ENCODE measurements at regions not wholly inside any gene's neighbourhood (a gene's known extent, or its start where the extent isn't known, plus 50 kb on each side); places are given as distances from the start of the nearest gene placed in this dataset.

DNA sequence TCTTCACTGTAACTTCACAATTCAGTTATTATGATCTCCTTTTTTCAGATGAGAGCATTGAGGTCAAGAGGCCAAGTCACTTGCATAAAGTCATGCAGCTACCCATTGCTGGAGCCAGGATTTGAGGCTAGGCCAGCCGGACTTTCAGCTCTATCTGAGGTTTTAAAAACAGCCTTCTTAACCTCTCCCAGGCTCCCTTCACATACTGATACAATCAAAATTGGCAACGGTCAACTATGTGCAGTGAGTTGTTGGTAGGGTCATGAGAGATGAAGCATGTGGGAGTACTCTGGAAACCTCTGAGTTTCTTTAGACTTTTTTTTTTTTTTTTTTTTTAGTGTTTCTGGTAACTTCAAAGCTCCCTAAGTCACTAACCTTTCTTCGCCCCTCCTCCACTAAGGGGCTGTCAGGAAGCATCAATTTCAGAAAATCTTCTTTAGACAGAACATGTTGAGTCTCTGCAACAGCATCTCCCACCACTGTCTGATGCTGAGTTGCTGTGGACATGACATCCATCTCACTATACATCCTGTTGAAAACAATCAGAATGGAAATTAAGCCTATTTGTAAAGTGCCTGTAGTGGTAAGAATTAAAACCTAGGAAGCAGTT, 201.8 kb downstream of the SIPA1L2 start:
- WGBS, 2 experiments (ENCODE audit: extremely low coverage in 2 of 2, insufficient read length in 1 of 2) = no CpG with 5 or more reads among the region's 3 CpGs
- peak overlapping the region; percentile 72; the same call in 1 of the 2 replicates for H2AK5ac ChIP-seq (ENCODE audit: low read depth, low read length)
- BruUV-seq (replicated peaks) = no TSS peak
- no peak overlapping the region for H2BK5ac ChIP-seq (ENCODE audit: low read depth, low read length, poor library complexity, severe bottlenecking)
- 0 out of 2 replicates have a peak overlapping the region, but pooled peaks have one; percentile 49 for H3K14ac ChIP-seq (replicated peaks; ENCODE audit: low read depth, low read length)
- no peak overlapping the region for H2AFZ ChIP-seq (replicated peaks; ENCODE audit: low read length, poor library complexity)
- dilution Hi-C loops (cut with HindIII; ENCODE audit: low sequenced_read_pairs, unreplicated experiment) = no loop called here
- H3K9me1 ChIP-seq (ENCODE audit: insufficient read depth, low read length) = peaks cover 12% of the 10 kb centered on the region
- ATAC-seq (ENCODE audit: low read depth) (no peak), DNase-seq (peak; percentile 26)
- no peak overlapping the region for H3K9ac ChIP-seq (ENCODE audit: low read depth, low read length)
- H2BK15ac ChIP-seq (ENCODE audit: low read depth, low read length) = peak overlapping the region; percentile 73; the same call in 2 of the 3 replicates
- H3K79me1 ChIP-seq (ENCODE audit: low read depth in 1 of 2, low read length in 2 of 2) = no peaks in the 10 kb centered on the region
- peaks cover 14% of the 10 kb centered on the region for H3K4me1 ChIP-seq (ENCODE audit: control insufficient read depth, insufficient read depth, low read length)
- H3K23ac ChIP-seq (ENCODE audit: low read depth, low read length) = peak overlapping the region; percentile 33; the same call in 1 of the 2 replicates
- H3K18ac ChIP-seq (ENCODE audit: low read depth, low read length) = peak overlapping the region; percentile 46; the same call in 1 of the 2 replicates
- peaks cover 18% of the 10 kb centered on the region; the same call in 1 of the 2 replicates for H3K36me3 ChIP-seq (ENCODE audit: control insufficient read depth, insufficient read depth, low read length)
- no peak overlapping the region for H3K4me3 ChIP-seq (ENCODE audit: insufficient read depth, low read depth, low read length)
- POLR2A ChIA-PET (ENCODE audit: unreplicated experiment) = no interaction called here
- H3K4me2 ChIP-seq (ENCODE audit: low read depth, low read length) = no peak overlapping the region
- H2AK9ac ChIP-seq (replicated peaks; ENCODE audit: low read depth, low read length, poor library complexity) = no peak overlapping the region
- H3K56ac ChIP-seq (ENCODE audit: extremely low read depth, insufficient read depth, low read length) = no peak overlapping the region
- H3K27me3 ChIP-seq (ENCODE audit: control insufficient read depth, insufficient read depth, low read length) = no peaks in the 10 kb centered on the region
- CTCF ChIA-PET = no interaction called here
- peak overlapping the region; percentile 52; the same call in 1 of the 2 replicates for H4K91ac ChIP-seq (ENCODE audit: insufficient read depth, low read depth, low read length)
- in situ Hi-C loops (cut with MboI; ENCODE audit: low sequenced_read_pairs) = no loop called here
- H2BK20ac ChIP-seq (ENCODE audit: low read depth, low read length) = peak overlapping the region; percentile 48
- intact Hi-C loops (cut with micrococcal nuclease) = loop anchor here (5.0 kb wide), 2 partner anchors 199 to 561 kb away; no protein-coding TSS in a partner anchor
- peak overlapping the region; percentile 65; the same call in 1 of the 2 replicates for H3K4ac ChIP-seq (ENCODE audit: low read depth, low read length)
- no peaks in the 10 kb centered on the region for H4K20me1 ChIP-seq (ENCODE audit: insufficient read depth, low read length)
- H3K27ac ChIP-seq (ENCODE audit: insufficient read depth, low read length) = no peak overlapping the region
- H2BK120ac ChIP-seq (ENCODE audit: low read depth, low read length) = peak overlapping the region; percentile 66
- H4K5ac ChIP-seq (ENCODE audit: low read depth, low read length) = peak overlapping the region; percentile 38; the same call in 1 of the 2 replicates
- no peaks in the 10 kb centered on the region for H3K9me3 ChIP-seq (ENCODE audit: control insufficient read depth, insufficient read depth, low read length)
- peak overlapping the region in 1 of 2 experiments; percentile 2; a peak in 1 of 4 replicates for H4K8ac ChIP-seq (ENCODE audit: low read depth in 2 of 2, low read length in 2 of 2)
- TF ChIP-seq MXI1 (IDR thresholded peaks at IDR 0.05; ENCODE audit: borderline replicate concordance, low read depth, low read length) (no peak), SMC3 (IDR thresholded peaks at IDR 0.05; ENCODE audit: low read depth, low read length) (no peak), POLR2A (IDR thresholded peaks at IDR 0.05; ENCODE audit: low read depth, low read length) (no peak), FOS (IDR thresholded peaks at IDR 0.05; ENCODE audit: low read depth, low read length) (no peak), RCOR1 (IDR thresholded peaks at IDR 0.05; ENCODE audit: insufficient replicate concordance, low read length) (no peak), MAZ (IDR thresholded peaks at IDR 0.05; ENCODE audit: borderline replicate concordance, low read depth, low read length) (no peak), RAD21 (IDR thresholded peaks at IDR 0.05; ENCODE audit: low read length) (no peak), CEBPB (IDR thresholded peaks at IDR 0.05; ENCODE audit: low read depth, low read length) (no peak), NFE2L2 (IDR thresholded peaks at IDR 0.05; ENCODE audit: low read depth, low read length) (no peak), BHLHE40 (IDR thresholded peaks at IDR 0.05; ENCODE audit: low read depth, low read length) (no peak), MAFK (IDR thresholded peaks at IDR 0.05; ENCODE audit: low read depth, low read length) (no peak), RFX5 (IDR thresholded peaks at IDR 0.05; ENCODE audit: low read depth, low read length) (no peak)
- TF ChIP-seq, protein P1, sequence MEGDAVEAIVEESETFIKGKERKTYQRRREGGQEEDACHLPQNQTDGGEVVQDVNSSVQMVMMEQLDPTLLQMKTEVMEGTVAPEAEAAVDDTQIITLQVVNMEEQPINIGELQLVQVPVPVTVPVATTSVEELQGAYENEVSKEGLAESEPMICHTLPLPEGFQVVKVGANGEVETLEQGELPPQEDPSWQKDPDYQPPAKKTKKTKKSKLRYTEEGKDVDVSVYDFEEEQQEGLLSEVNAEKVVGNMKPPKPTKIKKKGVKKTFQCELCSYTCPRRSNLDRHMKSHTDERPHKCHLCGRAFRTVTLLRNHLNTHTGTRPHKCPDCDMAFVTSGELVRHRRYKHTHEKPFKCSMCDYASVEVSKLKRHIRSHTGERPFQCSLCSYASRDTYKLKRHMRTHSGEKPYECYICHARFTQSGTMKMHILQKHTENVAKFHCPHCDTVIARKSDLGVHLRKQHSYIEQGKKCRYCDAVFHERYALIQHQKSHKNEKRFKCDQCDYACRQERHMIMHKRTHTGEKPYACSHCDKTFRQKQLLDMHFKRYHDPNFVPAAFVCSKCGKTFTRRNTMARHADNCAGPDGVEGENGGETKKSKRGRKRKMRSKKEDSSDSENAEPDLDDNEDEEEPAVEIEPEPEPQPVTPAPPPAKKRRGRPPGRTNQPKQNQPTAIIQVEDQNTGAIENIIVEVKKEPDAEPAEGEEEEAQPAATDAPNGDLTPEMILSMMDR (conservative IDR thresholded peaks at IDR 0.05; ENCODE audit: low read depth, low read length) = no peak
- TF ChIP-seq, protein P2, sequence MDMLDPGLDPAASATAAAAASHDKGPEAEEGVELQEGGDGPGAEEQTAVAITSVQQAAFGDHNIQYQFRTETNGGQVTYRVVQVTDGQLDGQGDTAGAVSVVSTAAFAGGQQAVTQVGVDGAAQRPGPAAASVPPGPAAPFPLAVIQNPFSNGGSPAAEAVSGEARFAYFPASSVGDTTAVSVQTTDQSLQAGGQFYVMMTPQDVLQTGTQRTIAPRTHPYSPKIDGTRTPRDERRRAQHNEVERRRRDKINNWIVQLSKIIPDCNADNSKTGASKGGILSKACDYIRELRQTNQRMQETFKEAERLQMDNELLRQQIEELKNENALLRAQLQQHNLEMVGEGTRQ (IDR thresholded peaks at IDR 0.05; ENCODE audit: low read depth, low read length) = no peak
- TF ChIP-seq, protein P3, sequence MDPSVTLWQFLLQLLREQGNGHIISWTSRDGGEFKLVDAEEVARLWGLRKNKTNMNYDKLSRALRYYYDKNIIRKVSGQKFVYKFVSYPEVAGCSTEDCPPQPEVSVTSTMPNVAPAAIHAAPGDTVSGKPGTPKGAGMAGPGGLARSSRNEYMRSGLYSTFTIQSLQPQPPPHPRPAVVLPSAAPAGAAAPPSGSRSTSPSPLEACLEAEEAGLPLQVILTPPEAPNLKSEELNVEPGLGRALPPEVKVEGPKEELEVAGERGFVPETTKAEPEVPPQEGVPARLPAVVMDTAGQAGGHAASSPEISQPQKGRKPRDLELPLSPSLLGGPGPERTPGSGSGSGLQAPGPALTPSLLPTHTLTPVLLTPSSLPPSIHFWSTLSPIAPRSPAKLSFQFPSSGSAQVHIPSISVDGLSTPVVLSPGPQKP (IDR thresholded peaks at IDR 0.05; ENCODE audit: borderline replicate concordance, low read depth, low read length) = no peak

All from IMR-90 (cell line).